ENCODE measurements at regions not wholly inside any gene's neighbourhood (a gene's known extent, or its start where the extent isn't known, plus 50 kb on each side); places are given as distances from the start of the nearest gene placed in this dataset.

GRCh38 chr6:138620630-138621029 is 121.3 kb upstream of the NHSL1 start:
- no peak for TF ChIP-seq POLR2A (IDR thresholded peaks at IDR 0.05)
- TF ChIP-seq CTCF (IDR thresholded peaks at IDR 0.05), result no peak

All from suprapubic skin (tissue), 3 donors.